Ovary (tissue), 3 donors: ENCODE measurements at regions not wholly inside any gene's neighbourhood (a gene's known extent, or its start where the extent isn't known, plus 50 kb on each side); places are given as distances from the start of the nearest gene placed in this dataset.
"Not testable (repeated sequence)": the region's sequence is repeated elsewhere in the genome, so short reads cannot be mapped to it uniquely, and the experiment has no call there.

ENCODE experiments used
- EP300 ChIP-seq: sonication (generic); formaldehyde crosslinking; IDR thresholded peaks from one replicate; pipeline ENCODE4 v1.6.1; 2017; ENCODE audit warnings: antibody characterized with exemption
- TF ChIP-seq, protein P1 (sequence below), 3 donors: fragments of 450-650 bp in 2 of 3; fragments of 200-600 bp in 1 of 3; IDR thresholded peaks; one replicate each; pipeline versions ENCODE4 v1.5.1 to v1.8.0; 2016 to 2022; ENCODE audit warnings: antibody characterized with exemption in 3 of 3, mild to moderate bottlenecking in 1 of 3
- donor health status: DM: no; HTN: no; CAD: no.

- TF ChIP-seq, protein P1, sequence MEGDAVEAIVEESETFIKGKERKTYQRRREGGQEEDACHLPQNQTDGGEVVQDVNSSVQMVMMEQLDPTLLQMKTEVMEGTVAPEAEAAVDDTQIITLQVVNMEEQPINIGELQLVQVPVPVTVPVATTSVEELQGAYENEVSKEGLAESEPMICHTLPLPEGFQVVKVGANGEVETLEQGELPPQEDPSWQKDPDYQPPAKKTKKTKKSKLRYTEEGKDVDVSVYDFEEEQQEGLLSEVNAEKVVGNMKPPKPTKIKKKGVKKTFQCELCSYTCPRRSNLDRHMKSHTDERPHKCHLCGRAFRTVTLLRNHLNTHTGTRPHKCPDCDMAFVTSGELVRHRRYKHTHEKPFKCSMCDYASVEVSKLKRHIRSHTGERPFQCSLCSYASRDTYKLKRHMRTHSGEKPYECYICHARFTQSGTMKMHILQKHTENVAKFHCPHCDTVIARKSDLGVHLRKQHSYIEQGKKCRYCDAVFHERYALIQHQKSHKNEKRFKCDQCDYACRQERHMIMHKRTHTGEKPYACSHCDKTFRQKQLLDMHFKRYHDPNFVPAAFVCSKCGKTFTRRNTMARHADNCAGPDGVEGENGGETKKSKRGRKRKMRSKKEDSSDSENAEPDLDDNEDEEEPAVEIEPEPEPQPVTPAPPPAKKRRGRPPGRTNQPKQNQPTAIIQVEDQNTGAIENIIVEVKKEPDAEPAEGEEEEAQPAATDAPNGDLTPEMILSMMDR (IDR thresholded peaks at IDR 0.05): not testable (repeated sequence)
- TF ChIP-seq EP300: not testable (repeated sequence)
Observed at GRCh38 chr3:187466306-187466705, 98.1 kb downstream of the RTP4 start.
